GM19438 (cell line): ENCODE measurements at regions not wholly inside any gene's neighbourhood (a gene's known extent, or its start where the extent isn't known, plus 50 kb on each side); places are given as distances from the start of the nearest gene placed in this dataset.

Experiments used
- ATAC-seq: cut with Tn5 transposase; IDR thresholded peaks from one replicate; pipeline ENCODE4 v1.9.1; 2021; ENCODE audit warnings: low read depth; ENCODE audit not compliant: unreplicated experiment

GRCh38 chr2:18645315-18645714, 55.9 kb upstream of the NT5C1B start:
- ATAC-seq, result no peak

DNA sequence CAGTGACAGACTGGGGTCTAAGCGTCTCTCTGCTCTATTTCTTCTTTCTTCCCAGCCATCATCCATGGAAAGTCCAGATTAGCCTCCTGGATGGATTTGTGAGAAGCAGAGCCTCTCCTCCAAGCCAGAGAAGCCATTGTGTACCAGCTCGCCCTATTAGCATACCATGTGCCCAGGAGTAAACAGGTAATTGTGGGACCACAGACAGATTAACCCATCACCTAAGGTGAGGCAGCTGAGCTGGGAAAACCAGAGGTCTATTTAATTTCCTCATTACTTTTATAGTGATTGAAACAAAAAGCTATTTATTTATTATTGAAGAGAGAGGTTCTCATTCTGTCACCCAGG, 54.7 kb upstream of the NT5C1B start:
- no peak for ATAC-seq

GRCh38 chr2:18643326-18644114, 54.2 kb upstream of the NT5C1B start:
- ATAC-seq, result no peak

DNA sequence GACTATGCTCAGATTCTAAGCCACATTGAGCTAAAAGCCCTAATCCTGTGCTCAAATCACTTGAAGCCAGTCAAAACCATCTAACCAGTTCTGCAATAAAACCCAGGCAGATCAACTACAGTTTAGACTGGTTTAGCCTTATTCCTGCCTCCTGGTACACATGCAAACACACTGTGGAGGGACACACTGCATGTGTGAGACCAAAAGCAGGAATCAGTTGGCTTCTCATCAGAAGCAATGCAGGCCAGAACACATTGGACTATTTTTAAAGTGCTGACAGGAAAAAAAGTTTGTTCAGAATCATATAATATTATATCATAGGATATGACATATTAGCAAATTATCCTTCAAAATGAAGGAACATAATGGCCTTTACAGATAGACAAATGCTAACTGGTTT, 52.5 kb upstream of the NT5C1B start:
- no peak for ATAC-seq

- ATAC-seq, result no peak
These were observed 50.5 kb upstream of the NT5C1B start for GRCh38 chr2:18639756-18640453.
